Esophagus squamous epithelium (tissue), 4 donors: ENCODE measurements at regions not wholly inside any gene's neighbourhood (a gene's known extent, or its start where the extent isn't known, plus 50 kb on each side); places are given as distances from the start of the nearest gene placed in this dataset.

Experiments used
- CTCF ChIP-seq, 6 experiments: fragments of 450-650 bp in 4 of 6; fragments of 200-600 bp in 2 of 6; sonication (generic) in 2 of 6; IDR thresholded peaks; one replicate each; pipeline ENCODE4 v1.5.1; 2016 to 2019; ENCODE audit warnings: antibody characterized with exemption in 6 of 6, mild to moderate bottlenecking in 4 of 6, moderate library complexity in 4 of 6
- POLR2A ChIP-seq, 4 donors: fragments of 450-650 bp; IDR thresholded peaks; one replicate each; pipeline ENCODE4 v1.6.1; 2017; ENCODE audit warnings: antibody characterized with exemption in 4 of 4, mild to moderate bottlenecking in 4 of 4, moderate library complexity in 3 of 4

DNA sequence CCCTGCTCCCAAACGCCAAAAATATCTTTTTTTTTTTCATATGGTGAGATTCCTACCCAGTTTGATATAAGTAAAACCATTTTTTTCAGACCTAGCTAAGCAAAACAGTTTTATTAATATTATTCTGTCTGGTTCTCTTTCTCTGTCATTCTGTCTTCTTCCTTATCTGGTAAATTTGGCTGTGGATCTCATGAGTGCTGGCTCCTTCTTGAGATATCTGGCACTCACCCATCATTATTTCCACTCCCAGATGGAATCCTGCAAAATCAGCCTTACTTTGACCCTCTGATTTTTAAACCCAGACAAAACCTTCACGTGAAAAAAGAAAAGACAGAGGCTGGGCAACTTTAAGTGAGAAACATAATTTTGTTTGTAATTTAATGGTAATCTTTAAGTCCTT lies 373.6 kb downstream of the NYAP2 start:
- TF ChIP-seq CTCF (IDR thresholded peaks at IDR 0.05) = no peak
- TF ChIP-seq POLR2A (IDR thresholded peaks at IDR 0.05) = no peak
